ENCODE measurements at regions not wholly inside any gene's neighbourhood (a gene's known extent, or its start where the extent isn't known, plus 50 kb on each side); places are given as distances from the start of the nearest gene placed in this dataset.

DNA sequence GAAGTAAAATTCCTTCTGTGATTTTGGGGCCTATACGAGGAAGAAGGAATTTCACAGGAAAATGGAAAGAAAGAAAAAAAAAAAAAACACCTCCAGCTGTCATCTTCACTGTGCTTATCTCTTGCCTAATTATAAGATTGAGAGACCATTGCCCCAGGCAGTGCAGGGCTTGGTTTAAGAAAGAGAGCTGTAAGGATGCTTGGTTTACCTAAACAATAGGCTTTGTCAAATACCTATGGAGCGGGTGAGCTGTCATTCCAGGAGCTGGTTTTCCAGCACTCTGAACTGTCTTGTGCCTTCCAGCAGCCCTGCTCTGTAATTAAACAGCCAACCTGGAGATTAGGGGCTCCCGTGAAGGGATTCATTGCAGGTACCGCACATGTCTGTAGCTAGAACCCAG lies 137.8 kb downstream of the EDN3 start:
- no peak for DNase-seq

DNA sequence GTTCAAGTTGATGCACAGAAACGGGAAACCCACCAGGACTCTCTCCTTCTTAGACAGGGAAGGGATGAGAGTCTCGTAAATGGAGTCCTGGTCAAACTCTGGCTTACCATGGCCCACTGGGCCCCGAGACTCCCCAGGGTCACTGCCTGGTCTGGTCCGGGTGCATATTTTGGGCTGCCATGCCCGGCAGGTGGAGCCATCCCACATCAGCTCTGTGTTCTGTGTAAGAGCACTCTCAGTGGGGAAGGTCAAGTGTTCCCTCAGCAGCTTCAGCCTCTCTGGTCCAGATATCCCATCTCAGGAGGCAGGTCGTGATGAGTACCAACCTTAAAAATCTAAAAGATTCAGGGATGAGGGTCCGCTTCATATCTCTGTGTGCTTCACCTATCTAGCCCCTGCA lies 138.8 kb downstream of the EDN3 start:
- DNase-seq, result no peak

DNA sequence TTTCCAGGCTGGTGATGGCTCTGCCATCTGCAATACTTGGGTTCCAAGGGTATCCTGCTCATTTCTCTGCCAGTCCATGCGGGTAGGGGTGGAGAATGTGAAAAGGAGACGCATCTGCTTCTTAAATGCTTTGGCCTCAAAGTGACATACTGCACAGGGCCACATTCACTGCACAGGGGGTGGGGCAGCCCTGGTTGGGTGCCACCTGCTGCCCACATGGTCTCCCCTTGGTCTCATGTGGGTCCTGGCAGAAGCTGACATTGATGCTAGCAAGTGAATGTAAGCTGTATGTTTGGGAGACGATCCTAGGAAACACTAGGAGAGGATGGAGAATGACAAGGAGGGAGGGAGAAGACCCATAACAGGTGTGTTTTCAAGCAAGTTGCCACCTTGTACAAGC lies 140.9 kb downstream of the EDN3 start:
- no peak for DNase-seq

DNA sequence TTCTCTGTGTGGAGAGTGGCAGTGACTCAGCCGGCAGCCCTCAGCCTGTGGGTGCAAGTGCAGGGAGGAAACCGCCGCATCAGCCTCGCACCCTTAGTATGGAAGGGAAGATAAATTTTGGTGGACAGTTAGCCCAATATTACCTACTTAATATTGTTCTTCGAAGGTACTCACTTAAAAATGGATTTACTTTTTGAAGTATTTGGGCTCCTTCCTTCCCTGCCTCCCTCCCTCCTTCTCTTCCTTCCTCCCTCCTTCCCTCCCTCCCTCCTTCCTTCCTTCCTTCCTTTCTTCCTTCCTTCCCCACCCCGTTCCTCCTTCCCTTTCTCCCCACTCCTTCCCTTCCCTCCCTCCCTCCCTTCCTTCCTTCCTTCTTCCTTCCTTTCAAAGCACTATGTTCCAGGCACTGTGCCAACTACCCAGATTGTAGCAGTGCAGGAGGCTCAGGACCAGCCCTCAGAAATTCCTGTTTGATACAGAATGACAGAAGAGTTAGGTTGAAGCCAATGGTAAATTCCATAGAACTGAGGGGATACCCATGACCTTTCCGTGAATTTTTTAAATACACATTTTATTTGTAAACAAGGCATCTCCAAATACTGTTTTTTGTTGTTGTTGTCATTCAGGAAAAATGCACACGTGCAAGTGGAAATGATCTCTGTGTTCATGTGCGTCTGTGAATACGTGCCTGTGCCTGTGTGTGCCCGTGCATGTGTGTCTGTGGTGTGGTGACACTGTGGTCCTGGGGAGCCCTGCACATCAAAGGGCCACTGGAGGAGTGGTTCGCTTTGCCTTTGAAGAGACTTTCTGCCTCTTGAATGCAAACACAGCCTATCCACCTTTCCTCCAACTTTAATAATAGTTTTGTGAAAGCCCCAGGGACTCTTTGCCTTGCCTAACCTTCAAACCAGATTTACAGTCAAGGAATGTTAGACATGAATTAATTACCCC lies 141.7 kb downstream of the EDN3 start:
- no peak for DNase-seq

DNA sequence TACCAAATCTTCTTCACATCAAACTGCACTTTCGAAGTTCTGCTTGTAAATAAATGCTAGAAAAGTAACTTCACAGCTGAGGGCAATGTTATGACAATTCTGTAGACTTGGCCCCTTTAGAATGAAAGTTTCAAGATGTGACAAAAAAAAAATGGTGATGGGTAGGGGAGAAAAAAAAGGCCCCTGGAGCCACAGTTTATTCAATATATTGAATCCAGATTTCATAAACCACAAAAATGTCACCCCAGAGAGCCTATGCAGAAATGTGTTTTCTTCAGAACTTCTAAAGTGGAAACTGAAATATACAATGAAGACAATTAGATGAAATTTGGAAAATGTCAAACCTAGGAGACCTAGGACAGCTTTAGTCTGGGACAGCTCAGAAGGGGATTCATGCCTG lies 143.1 kb downstream of the EDN3 start:
- no peak for DNase-seq

DNA sequence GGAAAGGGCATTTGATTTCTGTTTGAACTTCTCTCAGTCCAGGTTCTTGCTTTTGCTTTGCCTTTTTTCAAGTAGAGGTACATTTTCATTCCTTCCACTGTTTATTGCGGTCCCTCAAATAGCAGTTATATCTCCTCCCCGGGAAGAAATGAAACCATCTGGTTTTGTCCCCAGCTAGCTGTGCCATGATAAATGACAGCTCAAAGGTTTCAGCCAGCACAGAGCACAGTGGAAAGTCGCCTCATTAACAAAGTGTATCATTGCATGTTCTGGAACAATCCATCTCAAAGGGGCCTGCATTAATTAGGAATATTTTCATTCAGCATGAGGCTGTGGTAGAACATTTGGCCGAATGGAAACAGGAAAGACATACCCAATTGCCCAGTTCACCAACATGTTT lies 146.0 kb downstream of the EDN3 start:
- DNase-seq, result no peak

DNA sequence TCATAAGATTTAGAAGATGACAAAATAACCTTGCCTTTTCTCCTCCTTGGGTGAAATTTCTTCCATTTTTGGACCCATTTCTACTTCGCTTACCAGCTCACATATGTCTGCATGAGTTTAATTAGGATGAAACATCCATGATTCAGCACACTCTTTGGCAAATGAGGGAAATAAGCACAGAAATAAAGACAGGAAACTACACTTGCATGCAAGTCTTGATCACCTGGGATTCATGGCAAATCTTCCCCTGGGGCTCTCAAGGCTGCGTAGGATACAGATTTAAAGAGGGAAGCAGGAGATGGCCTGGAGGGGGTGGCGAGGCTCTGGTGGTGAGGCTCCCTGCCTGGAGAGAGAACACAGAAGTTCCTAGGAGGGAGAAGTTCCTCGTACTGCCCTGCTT lies 147.8 kb downstream of the EDN3 start:
- no peak for DNase-seq

DNA sequence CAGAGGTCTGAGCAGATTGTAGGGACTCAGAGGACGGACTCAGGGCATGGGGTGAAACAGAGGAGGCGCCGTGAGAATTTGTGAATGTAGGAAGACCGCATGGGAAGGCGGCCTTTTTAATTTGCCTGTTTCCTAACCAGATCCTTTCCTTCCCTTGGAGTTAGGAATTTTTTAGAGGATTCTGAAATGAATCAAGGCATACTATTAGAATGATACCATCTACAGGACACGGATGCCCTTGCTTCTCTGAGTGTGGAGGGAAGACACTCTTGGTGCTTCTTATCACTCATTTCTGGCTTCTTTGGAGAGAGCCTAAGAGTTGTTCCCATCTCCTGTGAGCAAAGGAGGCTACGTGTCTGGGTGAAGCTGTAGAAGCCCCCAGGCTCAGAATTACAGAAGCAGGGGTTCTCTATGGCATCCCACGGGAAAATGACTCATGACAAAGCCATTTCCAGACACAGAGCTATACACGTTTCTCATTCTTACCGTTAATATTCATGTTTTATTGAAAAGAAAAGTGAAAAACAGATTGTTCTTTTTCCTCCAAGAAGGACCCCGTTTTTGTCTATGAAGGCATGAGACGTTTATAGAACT lies 148.5 kb downstream of the EDN3 start:
- no peak for DNase-seq

DNA sequence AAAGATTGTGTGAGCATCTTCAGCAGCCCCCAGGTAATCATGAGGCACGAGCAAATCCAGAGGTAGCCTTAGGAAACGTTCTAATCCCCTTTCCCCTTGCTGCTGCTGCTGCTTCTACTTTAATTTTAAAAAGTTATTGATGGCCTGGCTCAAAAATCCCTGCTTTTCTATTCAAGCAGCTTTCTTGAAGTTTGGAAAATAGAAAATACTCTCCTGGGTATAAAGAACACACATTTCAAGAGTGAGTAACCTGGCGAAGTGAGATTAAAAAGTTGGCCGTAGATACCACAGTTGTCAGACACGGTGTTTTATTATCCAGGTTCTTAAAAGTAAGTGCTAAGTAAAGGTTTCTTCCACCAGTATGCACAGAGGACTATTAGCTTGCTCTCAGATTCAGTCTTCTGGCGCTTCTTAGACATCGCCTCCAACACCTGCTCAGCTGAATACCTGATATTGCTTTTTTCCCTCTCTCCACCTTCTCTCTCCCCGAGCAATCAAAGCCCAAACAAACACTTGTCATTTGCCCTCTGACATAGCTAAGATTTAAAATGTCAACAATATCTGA lies 150.7 kb downstream of the EDN3 start:
- DNase-seq, result no peak

DNA sequence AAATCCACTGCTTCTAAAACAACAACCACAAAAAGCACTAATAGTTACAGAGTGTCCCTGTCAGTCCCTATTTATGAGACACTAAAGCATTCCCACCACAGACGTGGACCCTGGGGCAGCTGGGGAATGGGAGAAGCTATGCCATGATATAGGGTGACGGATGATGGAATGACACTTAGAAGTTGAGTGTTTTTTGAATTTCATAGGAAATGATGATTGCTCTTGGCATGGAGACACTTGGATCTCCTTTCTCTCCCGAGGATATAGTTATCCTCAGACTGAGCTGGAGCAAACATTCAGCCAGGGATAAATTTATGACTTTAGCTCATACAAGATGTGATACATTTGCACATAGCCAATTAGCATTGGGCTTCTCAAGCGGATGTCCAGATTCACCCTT lies 151.2 kb downstream of the EDN3 start:
- no peak for DNase-seq

DNA sequence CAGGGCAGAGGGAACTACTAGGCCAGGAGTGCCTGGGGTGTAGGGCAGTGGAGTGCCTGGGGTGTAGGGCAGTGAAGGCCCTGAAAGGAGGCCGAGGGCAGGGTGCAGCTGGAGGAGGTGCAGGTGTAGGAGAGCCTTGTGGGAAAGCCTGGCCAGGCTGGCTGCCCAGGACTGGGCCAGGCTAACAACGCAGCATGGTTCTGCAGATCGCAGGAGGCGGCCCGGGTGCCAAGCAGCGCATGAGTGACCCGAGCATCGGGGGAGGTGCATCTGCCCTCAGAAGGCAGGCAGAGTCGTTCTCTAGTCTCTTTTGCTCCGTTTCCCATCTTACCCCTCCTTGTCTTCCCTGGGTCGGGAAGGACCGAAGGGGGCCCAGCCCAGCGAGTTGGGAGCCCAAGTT lies 151.5 kb upstream of the PHACTR3 start:
- DNase-seq, result no peak

DNA sequence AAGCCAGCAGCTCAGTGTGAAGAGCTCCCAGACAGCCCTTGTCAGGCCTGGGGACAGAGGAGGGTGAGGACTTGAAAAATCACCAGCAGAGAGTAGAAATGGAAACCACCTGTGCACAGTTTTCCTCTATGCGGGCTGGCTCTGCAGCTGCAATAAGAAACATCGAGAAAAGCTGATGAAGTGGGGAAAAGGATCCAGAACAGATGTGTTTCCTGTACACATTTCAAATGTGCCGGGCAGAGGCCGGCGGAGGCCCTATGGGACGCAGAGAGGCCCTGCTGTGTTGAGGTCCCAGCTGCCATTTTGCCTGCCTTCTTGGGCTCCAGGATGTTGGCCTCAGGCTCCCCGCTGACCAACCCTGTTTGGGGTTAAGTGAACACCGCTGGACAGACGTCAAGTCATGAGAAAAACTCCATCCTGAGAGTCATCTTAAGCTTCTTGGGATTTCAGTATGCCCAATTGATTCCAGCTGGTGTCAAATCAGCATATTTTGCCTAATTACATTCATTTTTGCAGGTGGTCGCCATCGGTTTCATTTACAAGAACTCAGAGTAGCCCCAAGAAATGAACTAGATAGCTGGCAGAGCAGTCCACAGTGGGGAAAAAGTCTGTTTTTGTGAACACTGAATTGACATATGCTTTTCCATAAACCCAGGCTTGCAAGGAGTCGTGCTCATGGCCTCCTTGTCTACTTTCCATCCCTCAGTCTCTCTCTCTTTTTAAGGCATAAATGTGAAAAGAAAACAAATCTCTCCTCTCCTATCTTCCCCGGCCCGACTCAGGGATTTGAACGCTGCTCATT lies 150.4 kb upstream of the PHACTR3 start:
- DNase-seq, result no peak

DNA sequence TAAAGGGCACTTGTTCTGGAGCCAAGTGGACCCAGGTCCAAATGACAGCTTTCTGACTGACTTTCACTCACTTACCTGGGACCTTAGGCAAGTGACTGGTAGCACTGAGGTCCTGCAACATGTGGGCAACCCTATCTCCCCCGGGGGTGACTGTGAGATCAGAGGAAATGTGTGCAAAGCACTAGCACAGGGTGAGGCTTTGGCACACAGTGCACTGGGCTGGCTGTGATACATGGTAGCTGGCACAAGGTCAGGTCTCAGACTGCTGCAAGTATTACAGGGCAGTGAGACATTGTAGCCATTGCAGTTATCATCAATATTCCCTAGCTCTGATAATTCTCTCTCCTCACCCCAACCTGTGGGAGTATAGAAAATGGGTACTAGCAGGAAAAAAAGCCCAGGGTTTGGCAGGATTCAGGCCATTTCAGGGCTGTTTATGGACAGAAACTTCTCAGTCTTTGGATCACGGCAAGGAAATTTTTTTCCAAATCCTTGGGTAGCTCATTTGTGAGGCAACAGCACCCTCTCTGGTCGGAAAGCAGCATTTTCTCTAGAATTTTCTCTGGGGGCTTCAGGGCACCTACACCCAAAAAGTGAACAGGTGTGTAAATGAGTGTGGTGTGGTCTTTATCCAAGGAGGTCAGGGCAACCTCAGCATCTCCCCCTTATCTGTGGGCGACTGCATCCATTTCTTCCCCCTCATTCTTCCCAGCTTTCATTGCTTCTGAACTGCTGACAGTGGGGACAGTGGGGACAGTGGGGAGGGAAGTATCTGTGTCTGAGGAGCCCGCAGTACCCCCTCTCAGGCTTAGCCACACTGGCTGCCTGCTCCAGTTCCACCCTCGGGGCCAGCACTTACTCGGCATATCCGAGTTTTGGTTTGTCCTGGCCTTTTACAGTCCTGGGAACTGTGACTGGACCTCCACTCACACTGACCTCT lies 148.7 kb upstream of the PHACTR3 start:
- DNase-seq, result peak; percentile 21 to 30 (median 30)

DNA sequence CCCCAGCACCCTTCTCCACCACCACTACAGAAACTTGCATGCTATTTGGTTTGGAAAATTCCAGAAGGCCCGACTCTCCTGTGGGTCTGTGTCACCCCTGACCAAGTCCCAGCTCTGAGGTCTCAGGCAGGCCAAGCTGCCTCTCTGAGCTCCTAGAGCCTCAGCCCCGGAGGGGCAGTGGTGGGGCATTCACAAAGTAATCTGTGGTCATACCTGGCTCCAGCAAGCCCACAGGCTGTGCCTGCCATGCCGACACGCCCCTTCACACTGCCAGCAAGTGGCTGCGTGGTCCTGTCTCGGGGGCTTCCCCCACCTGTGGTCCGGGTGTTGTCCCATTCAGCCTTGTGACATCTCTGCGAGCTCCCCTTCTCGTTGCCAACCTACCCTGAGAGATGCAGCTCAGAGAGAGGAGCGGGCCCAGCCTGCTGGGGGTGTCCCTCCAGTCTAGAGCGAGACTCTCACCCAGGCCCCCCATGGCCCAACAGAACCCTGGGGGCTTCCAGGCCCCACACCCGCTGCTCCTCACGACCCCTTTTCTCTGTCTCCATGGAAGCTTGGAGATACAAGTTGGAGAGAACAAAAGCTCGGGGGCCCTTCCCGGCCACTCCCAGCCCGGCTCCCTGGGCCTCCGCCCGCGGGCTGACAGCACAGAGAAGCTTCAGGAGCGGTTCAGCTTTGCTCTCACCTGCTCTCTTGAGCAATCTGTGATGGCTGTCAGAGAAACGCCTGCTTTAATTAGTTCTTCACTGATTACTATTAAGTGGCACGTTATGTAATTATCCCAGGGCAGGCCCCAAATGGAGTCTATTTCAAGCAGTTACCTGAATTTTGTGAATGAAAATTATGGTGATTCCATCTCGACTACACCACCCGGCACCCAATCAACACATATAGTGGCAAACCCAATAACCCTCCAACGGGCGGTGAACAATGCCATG lies 147.7 kb upstream of the PHACTR3 start:
- DNase-seq, result no peak

DNA sequence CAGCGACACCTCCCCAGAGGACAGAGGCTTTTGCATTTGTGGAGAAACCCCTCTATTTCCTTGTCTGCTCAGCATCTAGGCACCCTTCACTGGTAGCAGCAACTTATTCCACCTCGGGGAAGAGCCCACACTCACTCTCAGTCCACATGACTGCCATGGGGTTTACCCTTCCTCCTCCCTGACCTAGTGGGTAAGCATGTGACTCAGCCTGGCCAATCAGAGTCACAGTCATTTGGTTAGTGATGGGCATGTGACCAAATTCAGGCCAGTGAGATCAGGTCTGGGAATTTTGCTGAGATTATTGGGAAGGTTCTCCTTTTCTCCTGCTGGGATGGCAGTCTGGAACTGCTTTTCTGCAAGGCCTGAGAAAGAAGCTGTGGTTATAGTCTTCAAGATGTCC lies 145.7 kb upstream of the PHACTR3 start:
- peak; percentile 41 to 60 (median 58) for DNase-seq

DNA sequence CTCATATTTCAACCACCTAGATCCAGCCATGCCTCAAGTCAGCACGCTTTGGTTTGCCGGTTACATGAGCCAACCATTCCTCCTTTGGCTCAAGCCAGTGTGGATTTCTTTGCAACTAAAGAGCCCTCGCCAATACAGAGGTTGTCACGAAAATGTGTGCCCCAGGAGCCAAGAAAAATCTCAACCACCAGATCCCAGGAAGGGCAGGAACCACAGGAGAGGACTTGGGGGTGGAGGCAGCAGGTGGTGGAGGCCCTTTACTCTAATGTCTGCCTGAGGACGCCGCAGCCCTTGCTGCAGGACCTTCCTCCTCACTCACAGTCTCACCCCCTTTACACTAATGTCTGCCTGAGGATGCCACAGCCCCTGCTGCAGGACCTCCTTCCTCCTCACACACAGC lies 144.8 kb upstream of the PHACTR3 start:
- no peak for DNase-seq

DNA sequence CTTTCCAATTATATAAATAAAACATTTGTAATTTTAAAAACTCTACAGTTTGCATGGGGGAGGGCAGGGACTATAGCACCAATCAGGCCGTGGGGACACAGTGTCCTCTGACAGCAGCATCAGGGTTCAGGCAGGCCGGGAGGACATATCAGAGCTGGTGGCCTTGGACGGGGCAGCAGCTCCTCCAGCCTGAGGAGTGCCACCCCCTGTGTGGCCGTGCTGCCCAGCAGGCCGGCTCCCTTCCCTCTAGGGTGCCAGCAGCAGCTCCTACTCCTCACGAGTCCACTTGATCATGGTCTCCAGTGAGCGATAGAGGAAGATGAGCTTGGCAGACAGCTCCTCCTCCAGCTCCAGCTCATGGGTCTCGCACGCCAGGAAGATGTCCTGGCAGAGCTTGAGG lies 144.0 kb upstream of the PHACTR3 start:
- DNase-seq, result no peak

DNA sequence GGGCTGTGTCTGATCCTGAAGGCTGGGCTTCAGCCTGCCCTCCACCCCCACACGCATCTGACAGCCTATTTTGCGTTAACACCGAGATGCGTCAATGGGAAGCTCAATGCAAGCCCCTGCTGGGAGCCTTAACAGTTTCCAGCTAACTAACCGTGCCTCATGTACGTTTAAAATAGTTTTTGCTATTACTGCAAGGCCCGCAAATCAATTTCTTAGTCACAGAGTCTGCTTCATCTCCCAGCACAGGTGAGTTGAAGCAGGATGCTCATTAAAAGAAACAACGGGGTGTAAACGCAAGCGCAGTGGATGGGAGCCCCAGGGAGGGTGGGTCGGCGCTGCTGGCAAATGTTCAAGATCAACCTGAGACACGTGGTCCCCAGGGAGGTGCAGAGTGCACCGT lies 142.8 kb upstream of the PHACTR3 start:
- no peak for DNase-seq

DNA sequence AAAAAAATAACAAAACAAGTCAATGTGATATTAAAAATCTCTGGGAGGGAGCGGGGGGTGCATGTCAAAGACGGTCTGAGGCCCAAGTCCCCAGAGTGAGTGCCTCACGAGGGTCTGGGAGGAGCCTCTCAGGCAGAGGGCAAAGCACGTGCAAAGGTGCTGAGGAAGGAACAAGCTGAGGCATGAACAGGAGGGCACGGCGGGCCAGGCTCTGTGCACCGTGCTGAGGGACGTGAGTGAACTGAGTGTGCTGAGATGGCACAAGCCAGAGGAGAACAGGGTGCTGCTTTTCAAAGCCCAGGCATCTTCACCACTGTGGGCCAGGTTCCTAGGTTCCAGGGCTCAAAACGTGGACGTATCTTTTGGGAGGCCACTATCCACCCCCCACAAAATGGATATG lies 142.1 kb upstream of the PHACTR3 start:
- no peak for DNase-seq

DNA sequence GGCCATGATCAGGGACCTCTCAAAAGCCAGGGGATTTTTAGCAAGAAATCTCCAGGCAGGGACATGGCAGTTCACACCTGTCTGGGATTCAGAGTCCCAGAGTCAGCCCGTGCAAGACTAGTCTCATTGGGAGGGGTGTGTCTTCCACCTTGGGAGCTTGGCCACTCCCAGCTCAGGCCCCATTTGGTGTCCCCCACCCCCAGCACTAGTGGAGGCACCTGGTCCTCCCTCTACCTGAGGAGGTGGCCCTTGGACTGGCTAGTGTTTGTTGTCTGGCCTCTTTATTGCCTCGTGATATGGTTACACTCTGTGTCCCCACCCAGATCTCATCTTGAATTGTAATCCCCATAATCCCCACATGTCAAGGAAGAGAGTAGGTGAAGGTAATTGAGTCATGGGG lies 140.8 kb upstream of the PHACTR3 start:
- DNase-seq, result no peak

All from suppressor macrophage treated with lipopolysaccharide for 1 hour (primary cell).